Endothelial cell of umbilical vein (primary cell): ENCODE measurements at regions not wholly inside any gene's neighbourhood (a gene's known extent, or its start where the extent isn't known, plus 50 kb on each side); places are given as distances from the start of the nearest gene placed in this dataset.

Experiments
- BruUV-seq: library from RNA; stranded (reverse); fragments of 400-500 nt; replicated peaks from 2 replicates; lab custom pipeline; 2021; lab: Mats Ljungman, UMichigan
- CTCF ChIA-PET: fragments of 300-600, 350-600 bp; sonication (Branson Sonifier 250); formaldehyde crosslinking; loops from one replicate; lab custom pipeline; 2021; ENCODE audit warnings: antibody characterized with exemption, inconsistent platforms; lab: Charles Lee
- POLR2A ChIA-PET: fragments of 300-600, 350-600 bp; sonication (Branson Sonifier 250); formaldehyde crosslinking; loops from one replicate; lab custom pipeline; 2021; ENCODE audit warnings: antibody characterized with exemption, inconsistent platforms; lab: Charles Lee
- DNase-seq: peaks from one replicate; pipeline ENCODE4 v3.0.0-alpha.2; 2011; ENCODE audit warnings: low read depth, low spot score
- FAIRE-seq: peaks from 2 replicates; lab custom pipeline; 2011; peaks lifted over from hg19 to GRCh38; lab: Jason Lieb, UNC
- H2AFZ ChIP-seq: 2 replicates; pipeline ENCODE4 v1.6.0; 2012; ENCODE audit warnings: low read depth, low read length, control low read depth, inconsistent platforms
- H3K27ac ChIP-seq: 2 replicates; pipeline ENCODE4 v1.5.1; 2011; ENCODE audit warnings: low read depth, mild to moderate bottlenecking, control low read depth, low read length, moderate library complexity; ENCODE audit not compliant: insufficient read depth
- H3K27me3 ChIP-seq, 2 experiments: 2 replicates each; pipeline versions ENCODE4 v1.6.0 to v1.6.1; 2011; ENCODE audit warnings: low read length in 2 of 2, mixed read lengths in 1 of 2; ENCODE audit not compliant: control insufficient read depth in 2 of 2, insufficient read depth in 2 of 2
- H3K36me3 ChIP-seq, 2 experiments: 2 replicates in 1 of 2; 3 replicates in 1 of 2; pipeline ENCODE4 v1.5.1; 2011; ENCODE audit warnings: low read length in 2 of 2, mild to moderate bottlenecking in 1 of 2, moderate library complexity in 1 of 2; ENCODE audit not compliant: control insufficient read depth in 2 of 2, insufficient read depth in 2 of 2; ENCODE audit errors: extremely low read depth in 1 of 2
- H3K4me1 ChIP-seq: 3 replicates; pipeline ENCODE4 v1.5.1; 2011; ENCODE audit warnings: mild to moderate bottlenecking, low read length; ENCODE audit not compliant: control insufficient read depth, insufficient read depth; ENCODE audit errors: extremely low read depth
- H3K4me2 ChIP-seq: 2 replicates; pipeline ENCODE4 v1.6.1; 2011; ENCODE audit warnings: low read length, control low read depth, mixed read lengths; ENCODE audit not compliant: insufficient read depth
- H3K4me3 ChIP-seq, 3 experiments: fragments of 200-600 bp in 1 of 3; sonication (generic), shearing (Covaris generic) in 1 of 3; replicated peaks in 1 of 3; 2 replicates each; pipeline ENCODE4 v1.5.1; 2011 to 2016; ENCODE audit warnings: control low read depth in 3 of 3, low read length in 3 of 3, mild to moderate bottlenecking in 2 of 3, inconsistent platforms in 1 of 3, low read depth in 1 of 3, moderate library complexity in 1 of 3; ENCODE audit not compliant: insufficient read depth in 1 of 3
- H3K79me2 ChIP-seq: 2 replicates; pipeline ENCODE4 v1.6.0; 2012; ENCODE audit warnings: low read length, inconsistent platforms; ENCODE audit not compliant: control insufficient read depth, insufficient read depth
- H3K9ac ChIP-seq: replicated peaks from 2 replicates; pipeline ENCODE3; 2011; ENCODE audit warnings: low read length, control low read depth; ENCODE audit not compliant: insufficient read depth; ENCODE audit errors: extremely low read depth
- H3K9me1 ChIP-seq: replicated peaks from 3 replicates; pipeline ENCODE4 v1.6.0; 2011; ENCODE audit warnings: mild to moderate bottlenecking, low read length; ENCODE audit not compliant: control insufficient read depth, insufficient read depth; ENCODE audit errors: extremely low read depth
- H3K9me3 ChIP-seq: replicated peaks from 2 replicates; pipeline ENCODE4 v1.5.1; 2012; ENCODE audit warnings: low read length, inconsistent platforms; ENCODE audit not compliant: control insufficient read depth, insufficient read depth
- H4K20me1 ChIP-seq: replicated peaks from 2 replicates; pipeline ENCODE3; 2011; ENCODE audit warnings: mild to moderate bottlenecking, low read length; ENCODE audit not compliant: control insufficient read depth, insufficient read depth; ENCODE audit errors: extremely low read depth
- EZH2 ChIP-seq: IDR thresholded peaks from 2 replicates; pipeline ENCODE4 v1.6.1; 2012; ENCODE audit warnings: borderline replicate concordance, low read depth, mild to moderate bottlenecking, moderate library complexity, low read length, inconsistent platforms; ENCODE audit not compliant: severe bottlenecking
- FOS ChIP-seq: IDR thresholded peaks from 2 replicates; pipeline ENCODE4 v1.6.1; 2011; ENCODE audit warnings: mild to moderate bottlenecking, low read length, moderate library complexity, borderline replicate concordance; ENCODE audit not compliant: insufficient read depth
- GATA2 ChIP-seq: IDR thresholded peaks from 2 replicates; pipeline ENCODE4 v1.7.0; 2011; ENCODE audit warnings: low read depth, mild to moderate bottlenecking, moderate library complexity, mixed read lengths, low read length; ENCODE audit not compliant: insufficient read length, insufficient read depth
- JUN ChIP-seq: IDR thresholded peaks from 2 replicates; pipeline ENCODE4 v1.6.1; 2011; ENCODE audit warnings: borderline replicate concordance, low read depth; ENCODE audit not compliant: insufficient read length, insufficient read depth
- MYC ChIP-seq: IDR thresholded peaks from one replicate; pipeline ENCODE4 v1.6.1; 2011; ENCODE audit warnings: mild to moderate bottlenecking, low read depth, low read length
- POLR2A ChIP-seq: IDR thresholded peaks from 2 replicates; pipeline ENCODE4 v1.6.1; 2012; ENCODE audit warnings: low read depth, mild to moderate bottlenecking, control low read depth, low read length
- POLR2AphosphoS5 ChIP-seq: IDR thresholded peaks from 2 replicates; pipeline ENCODE4 v1.6.1; 2012; ENCODE audit warnings: low read depth, mild to moderate bottlenecking, control low read depth, low read length, moderate library complexity; ENCODE audit not compliant: insufficient read depth
- dilution Hi-C: fragments of 300-500 bp; cut with MboI; formaldehyde crosslinking; loops from one replicate; pipeline ENCODE4 v1.15.0; 2019; ENCODE audit warnings: low sequenced_read_pairs; ENCODE audit not compliant: extremely low pct_ligation_motif_present
- intact Hi-C: fragments of 100-400 bp; cut with micrococcal nuclease; formaldehyde crosslinking; loops from one replicate; pipeline ENCODE4 v1.10.0; 2022
- TF ChIP-seq, protein P1 (sequence below), 2 donors: IDR thresholded peaks; 1 replicate in 1 of 2; 2 replicates in 1 of 2; pipeline ENCODE4 v1.5.1; 2011; ENCODE audit warnings: low read length in 2 of 2, mild to moderate bottlenecking in 2 of 2, moderate library complexity in 2 of 2, control low read depth in 1 of 2, inconsistent platforms in 1 of 2, low read depth in 1 of 2; ENCODE audit not compliant: insufficient read depth in 1 of 2; ENCODE audit errors: extremely low read depth in 1 of 2
- TF ChIP-seq, protein P2 (sequence below): IDR thresholded peaks from 2 replicates; pipeline ENCODE4 v1.6.1; 2011; ENCODE audit not compliant: insufficient read depth, insufficient read length

GRCh38 chr20:20931632-20932031 is 174.5 kb downstream of the LINC00237 start:
- intact Hi-C loops = no loop called here
- ChIA-PET CTCF (no interaction called here), POLR2A (no interaction called here)
- DNase-seq (no peak), FAIRE-seq (no peak)
- Histone ChIP-seq H3K27ac (no peak overlapping the region), H3K27me3 (no peaks in the 10 kb centered on the region), H3K9me3 (no peaks in the 10 kb centered on the region), H3K9ac (no peak overlapping the region), H3K9me1 (no peaks in the 10 kb centered on the region), H3K36me3 (no peaks in the 10 kb centered on the region), H3K79me2 (no peaks in the 10 kb centered on the region), H3K4me2 (no peak overlapping the region), H3K4me1 (no peaks in the 10 kb centered on the region), H2AFZ (no peak overlapping the region), H4K20me1 (no peaks in the 10 kb centered on the region), H3K4me3 (no peak overlapping the region)
- TF ChIP-seq GATA2 (no peak), EZH2 (no peak), FOS (no peak)
- TF ChIP-seq, protein P1, sequence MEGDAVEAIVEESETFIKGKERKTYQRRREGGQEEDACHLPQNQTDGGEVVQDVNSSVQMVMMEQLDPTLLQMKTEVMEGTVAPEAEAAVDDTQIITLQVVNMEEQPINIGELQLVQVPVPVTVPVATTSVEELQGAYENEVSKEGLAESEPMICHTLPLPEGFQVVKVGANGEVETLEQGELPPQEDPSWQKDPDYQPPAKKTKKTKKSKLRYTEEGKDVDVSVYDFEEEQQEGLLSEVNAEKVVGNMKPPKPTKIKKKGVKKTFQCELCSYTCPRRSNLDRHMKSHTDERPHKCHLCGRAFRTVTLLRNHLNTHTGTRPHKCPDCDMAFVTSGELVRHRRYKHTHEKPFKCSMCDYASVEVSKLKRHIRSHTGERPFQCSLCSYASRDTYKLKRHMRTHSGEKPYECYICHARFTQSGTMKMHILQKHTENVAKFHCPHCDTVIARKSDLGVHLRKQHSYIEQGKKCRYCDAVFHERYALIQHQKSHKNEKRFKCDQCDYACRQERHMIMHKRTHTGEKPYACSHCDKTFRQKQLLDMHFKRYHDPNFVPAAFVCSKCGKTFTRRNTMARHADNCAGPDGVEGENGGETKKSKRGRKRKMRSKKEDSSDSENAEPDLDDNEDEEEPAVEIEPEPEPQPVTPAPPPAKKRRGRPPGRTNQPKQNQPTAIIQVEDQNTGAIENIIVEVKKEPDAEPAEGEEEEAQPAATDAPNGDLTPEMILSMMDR (IDR thresholded peaks at IDR 0.05; ENCODE audit: extremely low read depth in 1 of 2, insufficient read depth in 1 of 2, low read depth in 1 of 2, low read length in 2 of 2) = no peak
- BruUV-seq = no TSS peak
- dilution Hi-C loops = no loop called here

- no peak for DNase-seq
- Histone ChIP-seq H2AFZ (no peak overlapping the region), H3K9me1 (no peaks in the 10 kb centered on the region), H3K36me3 (no peaks in the 10 kb centered on the region), H4K20me1 (no peaks in the 10 kb centered on the region), H3K9me3 (no peaks in the 10 kb centered on the region), H3K9ac (no peak overlapping the region), H3K4me1 (no peaks in the 10 kb centered on the region), H3K27ac (no peak overlapping the region), H3K27me3 (no peaks in the 10 kb centered on the region), H3K4me2 (no peak overlapping the region), H3K4me3 (no peak overlapping the region), H3K79me2 (no peaks in the 10 kb centered on the region)
- ChIA-PET CTCF (no interaction called here), POLR2A (no interaction called here)
- FAIRE-seq = no peak
- intact Hi-C loops (no loop called here), dilution Hi-C loops (no loop called here)
- BruUV-seq = no TSS peak
- no peak for TF ChIP-seq EZH2
- TF ChIP-seq POLR2A = no peak
- TF ChIP-seq, protein P1 (IDR thresholded peaks at IDR 0.05; ENCODE audit: extremely low read depth in 1 of 2, insufficient read depth in 1 of 2, low read depth in 1 of 2, low read length in 2 of 2) = no peak
- TF ChIP-seq, protein P2, sequence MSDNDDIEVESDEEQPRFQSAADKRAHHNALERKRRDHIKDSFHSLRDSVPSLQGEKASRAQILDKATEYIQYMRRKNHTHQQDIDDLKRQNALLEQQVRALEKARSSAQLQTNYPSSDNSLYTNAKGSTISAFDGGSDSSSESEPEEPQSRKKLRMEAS = no peak
- no peak for TF ChIP-seq MYC
- no peak for TF ChIP-seq POLR2AphosphoS5
- no peak for TF ChIP-seq GATA2
- TF ChIP-seq FOS = no peak
- TF ChIP-seq JUN = no peak
Measured at GRCh38 chr20:20931024-20931423, 175.1 kb downstream of the LINC00237 start.
